ENCODE measurements at regions not wholly inside any gene's neighbourhood (a gene's known extent, or its start where the extent isn't known, plus 50 kb on each side); places are given as distances from the start of the nearest gene placed in this dataset.
"Not testable (repeated sequence)": the region's sequence is repeated elsewhere in the genome, so short reads cannot be mapped to it uniquely, and the experiment has no call there.

DNA sequence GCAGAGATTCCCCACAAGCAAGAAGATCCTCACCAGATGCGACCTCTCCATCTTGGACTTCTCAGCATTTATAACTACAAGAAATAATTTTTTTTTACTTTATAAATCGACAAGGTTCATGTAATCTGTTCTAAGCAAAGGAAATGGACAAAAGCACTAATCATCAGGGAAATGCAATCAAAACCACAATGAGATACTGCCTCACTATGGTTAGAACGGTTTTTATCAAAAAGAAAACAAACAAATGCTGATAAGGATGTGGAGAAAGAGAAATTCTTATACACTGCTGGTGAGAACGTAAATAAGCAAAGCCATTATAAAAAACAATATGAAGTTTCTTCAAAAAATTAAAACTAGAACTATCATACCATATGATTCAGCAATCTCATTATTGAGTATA, 1382.6 kb downstream of the ARAP2 start:
- no peak for DNase-seq (ENCODE audit: low spot score)

GRCh38 chr4:34878961-34879360, 1365.4 kb downstream of the ARAP2 start:
- no peak for DNase-seq (ENCODE audit: low spot score)

- DNase-seq (ENCODE audit: low spot score) = no peak
Observed at GRCh38 chr4:34880246-34880645, 1364.1 kb downstream of the ARAP2 start.

DNA sequence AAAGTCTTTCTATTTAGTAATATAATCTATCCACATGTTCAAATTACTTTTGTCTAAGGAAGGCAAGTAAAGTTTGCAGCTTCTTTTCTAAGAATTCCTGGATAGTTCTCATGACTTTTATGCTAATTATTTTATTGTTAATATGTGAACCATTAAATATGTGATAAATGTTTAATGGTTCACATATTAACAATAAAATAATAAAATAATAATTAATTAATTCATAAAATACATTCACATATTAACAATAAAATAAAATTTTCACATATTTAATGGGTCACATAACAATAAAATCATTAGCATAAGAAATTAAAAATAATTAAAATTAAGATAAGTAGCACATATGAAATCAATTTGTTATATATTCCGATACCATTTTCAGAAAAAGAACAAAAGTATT, 1352.4 kb downstream of the ARAP2 start:
- DNase-seq (ENCODE audit: low spot score) = no peak

DNA sequence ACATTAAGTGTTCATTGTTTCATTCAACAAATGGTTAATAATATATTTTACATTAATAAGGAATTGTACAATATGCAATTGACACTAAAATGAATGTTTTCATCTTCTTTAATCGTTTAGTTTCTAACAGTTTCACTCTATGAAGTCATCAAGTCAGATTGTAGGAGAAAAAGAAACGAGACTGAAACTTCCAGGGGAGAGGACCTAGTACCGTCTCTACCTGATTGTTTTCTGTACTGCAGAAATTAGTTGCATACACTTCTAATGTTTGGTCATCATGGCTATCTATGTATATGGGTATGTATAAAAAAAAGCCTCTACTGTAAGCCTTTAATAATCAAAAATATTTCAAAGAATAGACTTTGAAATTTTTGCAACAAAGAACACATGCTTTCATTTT, 1350.9 kb downstream of the ARAP2 start:
- DNase-seq (ENCODE audit: low spot score) = no peak

DNA sequence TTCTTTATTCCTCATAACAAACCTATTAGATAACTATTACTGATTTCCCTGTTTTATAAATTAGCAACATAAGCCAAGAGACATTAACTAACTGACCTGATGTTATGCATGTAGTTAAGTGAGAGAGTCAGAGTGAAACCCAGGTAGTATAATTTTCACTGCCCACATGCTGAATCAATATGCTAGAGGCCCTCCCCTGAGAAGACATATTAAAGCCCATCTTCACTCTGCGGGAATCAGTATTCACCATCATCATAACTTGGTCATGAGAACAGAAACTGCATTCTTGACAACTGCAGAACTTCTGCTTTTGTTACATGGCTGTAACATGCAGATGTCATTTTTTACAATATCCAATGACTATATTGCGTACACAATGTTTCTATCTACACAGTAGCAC, 1324.3 kb downstream of the ARAP2 start:
- DNase-seq (ENCODE audit: low spot score) = no peak

- DNase-seq (ENCODE audit: low spot score) = no peak
Observed at GRCh38 chr4:34921391-34921790, 1322.9 kb downstream of the ARAP2 start.

DNA sequence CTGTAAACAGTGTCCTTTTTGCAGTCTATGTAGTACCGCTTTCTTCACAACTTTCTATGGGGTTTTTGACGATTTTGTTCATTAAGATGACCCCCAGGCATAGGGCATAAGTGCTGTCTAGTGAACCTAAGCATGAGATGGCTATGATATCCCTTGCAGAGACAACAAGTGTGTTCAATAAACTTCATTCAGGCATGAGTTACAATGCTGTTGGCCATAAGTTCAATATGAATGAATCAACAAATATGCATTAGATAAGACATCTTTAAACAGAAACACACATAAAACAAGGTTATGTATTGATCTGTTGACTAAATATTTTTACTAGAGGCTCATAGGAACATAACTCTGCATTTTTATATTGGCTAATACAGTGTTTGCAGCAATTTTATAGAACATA, 1322.0 kb downstream of the ARAP2 start:
- no peak for DNase-seq (ENCODE audit: low spot score)

DNA sequence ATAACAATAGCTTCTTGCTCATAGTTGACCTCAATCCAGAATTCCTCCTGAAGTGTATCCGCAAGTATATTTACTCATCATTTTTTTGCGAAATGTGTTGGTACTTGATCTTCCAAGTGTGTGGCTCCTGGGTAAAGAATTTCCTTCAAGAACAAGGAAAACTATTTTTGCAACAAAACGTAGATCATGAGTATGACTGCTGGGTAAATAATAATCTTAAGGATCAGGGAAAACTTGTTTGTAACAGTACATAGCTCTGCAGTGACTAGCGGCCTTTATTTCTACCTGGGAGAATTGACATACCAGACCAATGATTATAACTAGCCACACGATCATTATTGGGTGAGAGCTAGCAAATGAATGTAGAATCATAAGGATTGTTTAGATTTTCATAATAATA, 1311.7 kb downstream of the ARAP2 start:
- DNase-seq (ENCODE audit: low spot score) = no peak

DNA sequence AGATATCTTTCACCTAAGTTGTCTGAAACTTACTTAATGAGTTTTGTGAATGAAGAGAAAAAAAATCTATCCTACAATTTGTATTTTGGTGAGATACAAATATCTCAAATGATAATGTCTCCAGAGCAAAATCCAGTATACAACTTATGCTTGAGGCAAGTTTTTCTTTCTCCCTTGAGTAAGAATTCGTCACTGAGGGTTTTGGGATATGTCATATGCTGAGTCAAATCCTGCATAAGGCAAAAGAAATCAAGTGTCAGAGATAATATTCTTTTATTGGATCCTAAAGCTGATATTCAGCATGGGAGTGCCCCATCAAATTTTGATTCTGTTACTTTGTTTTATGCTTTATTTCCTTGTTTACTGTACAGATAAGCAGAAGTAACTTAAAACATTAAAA, 1308.6 kb downstream of the ARAP2 start:
- no peak for DNase-seq (ENCODE audit: low spot score)

GRCh38 chr4:34939073-34939472, 1305.2 kb downstream of the ARAP2 start:
- no peak for DNase-seq (ENCODE audit: low spot score)

DNA sequence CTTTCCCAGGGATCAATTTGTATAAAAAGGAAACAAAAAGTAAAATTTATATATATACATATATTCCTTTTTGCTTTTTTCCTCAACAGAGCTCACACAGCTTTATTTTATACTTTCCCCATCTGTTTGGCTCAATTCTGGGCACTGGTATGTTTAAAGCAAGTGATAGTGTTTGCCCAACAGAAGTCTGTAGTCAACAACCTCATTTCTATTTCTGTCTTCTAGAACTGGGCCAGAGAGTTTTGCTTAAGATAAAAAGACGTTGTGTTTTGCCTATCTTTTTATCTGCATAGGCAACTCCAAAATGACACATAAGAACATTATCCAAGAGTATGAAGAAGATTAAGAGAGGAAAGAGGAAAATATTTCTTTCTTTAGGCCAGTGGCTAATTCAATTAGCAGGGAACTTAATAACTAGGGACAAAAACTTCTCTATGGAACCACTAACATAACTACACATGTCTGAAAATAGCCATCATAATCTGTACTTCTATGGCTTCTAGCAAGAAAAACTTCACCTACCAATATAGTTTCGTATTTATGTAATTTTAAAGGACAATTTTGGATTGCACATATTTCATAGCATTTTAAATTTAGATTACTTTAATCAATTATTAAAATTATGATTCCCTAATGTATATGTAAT, 1300.5 kb downstream of the ARAP2 start:
- no peak for DNase-seq (ENCODE audit: low spot score)

- no peak for DNase-seq (ENCODE audit: low spot score)
Observed at GRCh38 chr4:34950926-34951325, 1293.4 kb downstream of the ARAP2 start.

DNA sequence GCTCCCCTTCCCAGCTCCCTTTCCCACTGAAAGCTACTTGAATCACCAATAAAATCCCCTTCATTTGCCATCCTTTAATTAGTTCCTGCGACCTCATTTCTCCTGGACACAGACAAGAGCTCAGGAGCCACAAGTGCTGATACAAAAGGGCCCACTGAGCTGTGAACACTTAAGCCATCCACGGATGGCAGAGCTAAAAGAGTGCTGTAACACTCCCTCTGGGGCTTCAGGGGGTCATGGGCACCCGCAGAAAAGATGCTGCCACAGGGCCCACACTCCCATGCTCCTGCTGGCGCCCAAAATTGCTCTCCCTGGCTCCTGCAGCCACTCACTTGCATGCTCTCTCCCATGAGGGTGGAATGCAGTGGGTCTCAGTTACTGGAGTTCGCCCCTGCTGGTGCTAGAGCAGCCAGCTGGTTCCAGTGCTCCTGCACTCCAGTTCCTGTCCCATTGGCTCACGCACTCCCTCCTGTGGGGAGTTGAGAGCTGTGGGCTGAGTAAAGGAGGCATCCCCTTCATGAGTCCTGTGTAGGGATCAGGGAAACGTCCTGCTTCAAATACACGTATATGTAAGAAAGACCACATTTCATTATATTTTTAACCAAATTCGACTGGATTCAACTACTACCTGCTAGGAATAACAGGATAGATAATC, 1291.0 kb downstream of the ARAP2 start:
- no peak for DNase-seq (ENCODE audit: low spot score)

DNA sequence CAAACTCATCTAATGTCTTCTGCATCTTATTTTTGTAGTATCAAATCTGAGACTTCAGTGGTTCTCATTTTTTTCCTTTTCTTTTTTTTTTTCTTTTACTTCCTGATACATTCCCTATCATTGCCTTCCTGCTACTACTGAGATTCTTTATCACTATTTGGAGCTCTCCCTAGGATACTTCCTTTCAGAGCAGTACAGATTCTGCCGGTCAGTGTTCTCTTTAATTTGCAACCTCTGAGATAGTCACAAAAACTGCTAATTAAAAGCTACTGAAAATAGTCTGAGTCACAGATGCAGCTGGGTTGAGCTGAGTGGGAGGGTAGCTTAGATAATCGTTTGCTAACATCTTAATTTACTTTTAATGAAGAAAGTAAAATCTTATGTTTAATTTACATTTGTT, 1279.7 kb downstream of the ARAP2 start:
- no peak for DNase-seq (ENCODE audit: low spot score)

DNA sequence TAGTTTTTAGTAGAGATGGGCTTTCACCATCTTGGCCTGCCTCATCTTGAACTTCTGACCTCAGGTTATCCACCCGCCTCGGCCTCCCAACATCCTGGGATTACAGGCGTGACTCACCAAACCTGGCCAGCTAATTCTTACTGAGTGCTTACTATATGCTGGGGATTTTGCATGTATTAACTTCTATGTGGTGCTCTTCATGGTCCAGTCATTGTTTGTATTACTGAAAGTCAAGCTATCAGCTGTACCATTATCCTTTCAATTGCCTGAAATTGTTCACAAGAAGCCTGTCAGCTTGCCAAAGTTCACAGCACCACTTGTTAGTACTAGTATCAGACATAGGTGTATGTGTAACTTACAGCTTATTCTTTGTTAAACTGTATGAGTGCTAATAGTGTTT, 1272.1 kb downstream of the ARAP2 start:
- DNase-seq (ENCODE audit: low spot score) = no peak

DNA sequence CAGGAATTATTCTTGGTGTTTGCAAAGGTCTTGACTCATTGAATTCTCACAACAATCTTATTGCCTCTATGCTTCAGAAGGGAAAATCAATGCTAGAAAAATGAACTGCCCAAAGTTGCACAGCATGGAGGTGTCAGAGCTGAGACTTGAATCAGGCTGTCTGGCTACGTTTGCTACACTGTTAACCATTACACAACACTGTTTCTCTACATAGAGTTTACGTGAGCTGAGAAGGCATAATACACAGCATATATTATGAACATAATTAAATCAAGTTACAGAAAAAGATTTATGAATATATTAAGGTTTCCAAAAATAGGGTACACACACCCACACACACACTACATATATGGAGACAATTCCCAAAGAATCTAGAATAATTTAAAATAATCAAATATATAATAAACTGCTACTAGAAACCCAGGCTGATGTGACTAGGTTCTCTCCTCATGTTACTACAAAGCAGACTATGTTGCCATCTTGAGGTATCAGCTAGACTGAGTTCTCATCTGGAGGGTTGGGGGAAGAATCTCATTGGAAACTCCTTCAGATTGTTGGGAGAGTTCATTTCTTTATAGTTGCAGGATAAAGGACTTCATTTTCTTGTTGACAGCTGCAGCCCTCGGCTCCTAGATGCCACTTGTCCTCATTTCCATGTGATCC, 1270.5 kb downstream of the ARAP2 start:
- DNase-seq (ENCODE audit: low spot score) = no peak

- DNase-seq (ENCODE audit: low spot score) = no peak
Observed at GRCh38 chr4:34974313-34974680, 1270.0 kb downstream of the ARAP2 start.

GRCh38 chr4:35021222-35021621, 1223.1 kb downstream of the ARAP2 start:
- not testable (repeated sequence) for DNase-seq (ENCODE audit: low spot score)

DNA sequence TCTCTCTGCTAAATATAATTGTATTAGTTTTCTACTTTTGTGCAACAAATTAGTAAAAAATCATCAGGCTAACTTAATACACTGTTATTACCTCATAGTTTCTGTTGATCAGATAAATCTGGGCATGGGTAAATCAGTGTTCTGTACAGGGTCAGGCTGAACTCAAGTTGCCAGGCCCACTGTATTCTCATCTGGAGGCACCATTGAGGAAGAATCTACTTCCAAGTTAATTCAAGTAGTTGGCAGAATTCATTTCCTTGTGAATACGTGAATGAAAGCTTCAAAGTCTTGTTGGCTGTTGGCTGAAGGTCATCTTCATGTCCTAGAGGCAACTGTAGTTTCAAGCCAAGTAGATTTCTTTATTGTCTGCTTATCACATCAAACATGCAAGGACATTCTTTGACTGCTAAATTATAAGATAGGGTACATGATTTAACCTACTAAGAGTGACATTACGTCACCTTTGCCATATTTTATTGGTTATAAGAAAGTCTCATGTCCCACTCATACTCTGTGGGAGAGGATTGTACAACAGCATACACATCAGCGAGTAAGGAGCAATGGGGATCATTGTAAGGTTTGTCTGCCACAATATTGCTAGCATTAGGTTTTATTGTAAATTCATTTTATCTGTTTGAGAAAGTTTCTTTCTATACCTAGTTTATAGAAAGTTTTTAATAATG, 1219.0 kb downstream of the ARAP2 start:
- no peak for DNase-seq (ENCODE audit: low spot score)

- DNase-seq (ENCODE audit: low spot score) = no peak
Observed at GRCh38 chr4:35038079-35038805, 1206.1 kb downstream of the ARAP2 start.

- DNase-seq (ENCODE audit: low spot score) = no peak
Observed at GRCh38 chr4:35038845-35039244, 1205.5 kb downstream of the ARAP2 start.
